H9 (cell line): ENCODE measurements at regions not wholly inside any gene's neighbourhood (a gene's known extent, or its start where the extent isn't known, plus 50 kb on each side); places are given as distances from the start of the nearest gene placed in this dataset.

Experiments
- DNase-seq: peaks from one replicate; pipeline ENCODE4 v3.0.0-alpha.2; 2017
- H2AFZ ChIP-seq: one replicate; pipeline ENCODE4 v1.6.1; 2013; ENCODE audit warnings: mild to moderate bottlenecking, low read length, control low read depth, moderate library complexity
- H2AK5ac ChIP-seq: 2 replicates; pipeline ENCODE4 v1.6.1; 2013; ENCODE audit warnings: low read length, control low read depth, mixed read lengths; ENCODE audit not compliant: insufficient read length
- H2BK120ac ChIP-seq: one replicate; pipeline ENCODE4 v1.6.1; 2013; ENCODE audit warnings: low read depth, mild to moderate bottlenecking, low read length, control low read depth, inconsistent platforms; ENCODE audit not compliant: poor library complexity, severe bottlenecking
- H2BK12ac ChIP-seq: 2 replicates; pipeline ENCODE4 v1.6.1; 2013; ENCODE audit warnings: low read length, control low read depth, mixed read lengths, low read depth; ENCODE audit not compliant: insufficient read length
- H2BK15ac ChIP-seq: 2 replicates; pipeline ENCODE4 v1.6.1; 2013; ENCODE audit warnings: low read depth, low read length, control low read depth
- H2BK20ac ChIP-seq: one replicate; pipeline ENCODE4 v1.6.1; 2013; ENCODE audit warnings: low read depth, mild to moderate bottlenecking, low read length, control low read depth, inconsistent platforms; ENCODE audit not compliant: poor library complexity, severe bottlenecking
- H2BK5ac ChIP-seq: 2 replicates; pipeline ENCODE4 v1.6.1; 2013; ENCODE audit warnings: low read length, control low read depth, mixed read lengths; ENCODE audit not compliant: insufficient read length
- H3K14ac ChIP-seq: 2 replicates; pipeline ENCODE4 v1.6.1; 2013; ENCODE audit warnings: low read length, control low read depth; ENCODE audit not compliant: insufficient read depth
- H3K18ac ChIP-seq: 2 replicates; pipeline ENCODE4 v1.6.1; 2013; ENCODE audit warnings: low read depth, mild to moderate bottlenecking, mixed read lengths, low read length, control low read depth; ENCODE audit not compliant: insufficient read length
- H3K23ac ChIP-seq: 2 replicates; pipeline ENCODE4 v1.6.1; 2013; ENCODE audit warnings: low read length, control low read depth, mixed read lengths, low read depth; ENCODE audit not compliant: insufficient read length
- H3K23me2 ChIP-seq: 2 replicates; pipeline ENCODE4 v1.6.1; 2013; ENCODE audit warnings: low read depth, mild to moderate bottlenecking, mixed read lengths, low read length, control low read depth; ENCODE audit not compliant: insufficient read length, poor library complexity, severe bottlenecking
- H3K27ac ChIP-seq: 2 replicates; pipeline ENCODE4 v1.5.1; 2013; ENCODE audit warnings: low read length, control low read depth, mixed read lengths, low read depth; ENCODE audit not compliant: insufficient read length
- H3K27me3 ChIP-seq: 2 replicates; pipeline ENCODE4 v1.6.1; 2013; ENCODE audit warnings: low read length, control low read depth, inconsistent platforms; ENCODE audit not compliant: insufficient read depth
- H3K4ac ChIP-seq: 2 replicates; pipeline ENCODE4 v1.6.1; 2013; ENCODE audit warnings: low read depth, mild to moderate bottlenecking, control low read depth, inconsistent platforms, low read length, moderate library complexity
- H3K4me1 ChIP-seq: 2 replicates; pipeline ENCODE4 v1.6.1; 2013; ENCODE audit warnings: low read length, control low read depth, inconsistent platforms; ENCODE audit not compliant: insufficient read depth
- H3K4me2 ChIP-seq: 2 replicates; pipeline ENCODE4 v1.6.1; 2013; ENCODE audit warnings: low read length, control low read depth, mixed read lengths; ENCODE audit not compliant: insufficient read length, insufficient read depth
- H3K56ac ChIP-seq: 2 replicates; pipeline ENCODE4 v1.6.1; 2013; ENCODE audit warnings: low read depth, mild to moderate bottlenecking, mixed read lengths, low read length, control low read depth; ENCODE audit not compliant: insufficient read length
- H3K79me1 ChIP-seq: 2 replicates; pipeline ENCODE4 v1.6.1; 2013; ENCODE audit warnings: low read depth, mild to moderate bottlenecking, moderate library complexity, low read length, control low read depth, inconsistent platforms; ENCODE audit not compliant: insufficient read depth, poor library complexity, severe bottlenecking
- H3K79me2 ChIP-seq: 2 replicates; pipeline ENCODE4 v1.6.1; 2013; ENCODE audit warnings: low read length, control low read depth, inconsistent platforms; ENCODE audit not compliant: insufficient read depth
- H3K9ac ChIP-seq: 2 replicates; pipeline ENCODE4 v1.6.1; 2013; ENCODE audit warnings: low read length, control low read depth, mixed read lengths; ENCODE audit not compliant: insufficient read length; ENCODE audit errors: extremely low read depth
- H3K9me3 ChIP-seq: one replicate; pipeline ENCODE4 v1.6.1; 2013; ENCODE audit warnings: low read depth, low read length, inconsistent platforms; ENCODE audit not compliant: control insufficient read depth
- H3T11ph ChIP-seq: one replicate; pipeline ENCODE4 v1.6.1; 2013; ENCODE audit warnings: mild to moderate bottlenecking, low read length, control low read depth, inconsistent platforms
- H4K20me1 ChIP-seq: one replicate; pipeline ENCODE4 v1.6.1; 2013; ENCODE audit not compliant: control insufficient read depth, insufficient read length, insufficient read depth
- H4K5ac ChIP-seq: 2 replicates; pipeline ENCODE4 v1.6.1; 2013; ENCODE audit warnings: low read depth, mild to moderate bottlenecking, mixed read lengths, low read length, control low read depth; ENCODE audit not compliant: insufficient read length
- H4K8ac ChIP-seq: replicated peaks from 2 replicates; pipeline ENCODE4 v1.6.1; 2013; ENCODE audit warnings: low read length, control low read depth, mixed read lengths, low read depth; ENCODE audit not compliant: insufficient read length
- H4K91ac ChIP-seq: 2 replicates; pipeline ENCODE4 v1.6.1; 2013; ENCODE audit warnings: low read depth, mild to moderate bottlenecking, moderate library complexity, mixed read lengths, low read length, control low read depth; ENCODE audit not compliant: insufficient read length
- H3K27ac Mint-ChIP-seq, 3 experiments: 2 replicates in 2 of 3; 3 replicates in 1 of 3; pipeline ENCODE4 v1.8.0; 2020 to 2021; ENCODE audit warnings: mixed read lengths in 3 of 3, mild to moderate bottlenecking in 1 of 3, moderate library complexity in 1 of 3
- H3K27me3 Mint-ChIP-seq: 2 replicates; pipeline ENCODE4 v1.8.0; 2021; ENCODE audit warnings: low read depth, mild to moderate bottlenecking, moderate library complexity, mixed read lengths
- H3K36me3 Mint-ChIP-seq, 3 experiments: 2 replicates in 2 of 3; 3 replicates in 1 of 3; pipeline ENCODE4 v1.8.0; 2020 to 2021; ENCODE audit warnings: low read depth in 3 of 3, mixed read lengths in 3 of 3; ENCODE audit not compliant: insufficient read depth in 1 of 3
- H3K4me1 Mint-ChIP-seq, 2 experiments: 2 replicates each; pipeline ENCODE4 v1.8.0; 2020; ENCODE audit warnings: mixed read lengths in 2 of 2
- H3K4me3 Mint-ChIP-seq, 2 experiments: 2 replicates in 1 of 2; 3 replicates in 1 of 2; pipeline ENCODE4 v1.8.0; 2020 to 2021; ENCODE audit warnings: mild to moderate bottlenecking in 2 of 2, mixed read lengths in 2 of 2, moderate library complexity in 1 of 2
- H3K9me3 Mint-ChIP-seq, 2 experiments: 2 replicates in 1 of 2; 3 replicates in 1 of 2; pipeline ENCODE4 v1.8.0; 2020; ENCODE audit warnings: mild to moderate bottlenecking in 2 of 2, mixed read lengths in 2 of 2, moderate library complexity in 1 of 2
- WGBS: extraction: QIAGEN DNeasy Blood & Tissue Kit; methylation state at CpG from one replicate; pipeline ENCODE4 v1.1.7; 2013; ENCODE audit warnings: missing lambda C conversion rate, low lambda C conversion rate, mixed read lengths; ENCODE audit not compliant: insufficient read length; ENCODE audit errors: extremely low coverage; 5-methylcytosine and 5-hydroxymethylcytosine counted together
- TF ChIP-seq, protein P1 (sequence below): fragments of 200-600 bp; sonication (generic); conservative IDR thresholded peaks from 3 replicates; pipeline ENCODE4 v1.8.0; 2021; ENCODE audit warnings: antibody characterized with exemption, mild to moderate bottlenecking

GRCh38 chr10:89944138-89944537, 242.7 kb downstream of the KIF20B start:
- Histone ChIP-seq H3K23ac (no peak overlapping the region), H4K20me1 (no peaks in the 10 kb centered on the region), H2BK5ac (no peak overlapping the region), H3K27me3 (no peaks in the 10 kb centered on the region), H3K4me2 (no peak overlapping the region), H3K27ac (no peak overlapping the region), H3K9me3 (no peaks in the 10 kb centered on the region), H2BK12ac (no peak overlapping the region), H3K4me1 (no peaks in the 10 kb centered on the region), H3K9ac (no peak overlapping the region), H3K79me2 (no peaks in the 10 kb centered on the region), H3K79me1 (no peaks in the 10 kb centered on the region), H3T11ph (no peak overlapping the region), H2BK20ac (no peak overlapping the region), H3K56ac (no peak overlapping the region), H2AK5ac (no peak overlapping the region), H2BK15ac (no peak overlapping the region), H2AFZ (no peak overlapping the region), H4K91ac (no peak overlapping the region), H4K8ac (no peak overlapping the region), H3K18ac (no peak overlapping the region), H3K4ac (no peak overlapping the region), H2BK120ac (no peak overlapping the region), H3K14ac (no peak overlapping the region), H3K23me2 (no peaks in the 10 kb centered on the region), H4K5ac (no peak overlapping the region)
- H3K36me3 Mint-ChIP-seq = no peaks in the 10 kb centered on the region
- WGBS = no CpG with 5 or more reads among the region's 1 CpG
- no peaks in the 10 kb centered on the region; a peak in 3 of 5 replicates for H3K9me3 Mint-ChIP-seq
- DNase-seq = no peak
- H3K4me3 Mint-ChIP-seq = no peak overlapping the region
- H3K4me1 Mint-ChIP-seq = no peaks in the 10 kb centered on the region
- H3K27ac Mint-ChIP-seq = no peak overlapping the region
- TF ChIP-seq, protein P1, sequence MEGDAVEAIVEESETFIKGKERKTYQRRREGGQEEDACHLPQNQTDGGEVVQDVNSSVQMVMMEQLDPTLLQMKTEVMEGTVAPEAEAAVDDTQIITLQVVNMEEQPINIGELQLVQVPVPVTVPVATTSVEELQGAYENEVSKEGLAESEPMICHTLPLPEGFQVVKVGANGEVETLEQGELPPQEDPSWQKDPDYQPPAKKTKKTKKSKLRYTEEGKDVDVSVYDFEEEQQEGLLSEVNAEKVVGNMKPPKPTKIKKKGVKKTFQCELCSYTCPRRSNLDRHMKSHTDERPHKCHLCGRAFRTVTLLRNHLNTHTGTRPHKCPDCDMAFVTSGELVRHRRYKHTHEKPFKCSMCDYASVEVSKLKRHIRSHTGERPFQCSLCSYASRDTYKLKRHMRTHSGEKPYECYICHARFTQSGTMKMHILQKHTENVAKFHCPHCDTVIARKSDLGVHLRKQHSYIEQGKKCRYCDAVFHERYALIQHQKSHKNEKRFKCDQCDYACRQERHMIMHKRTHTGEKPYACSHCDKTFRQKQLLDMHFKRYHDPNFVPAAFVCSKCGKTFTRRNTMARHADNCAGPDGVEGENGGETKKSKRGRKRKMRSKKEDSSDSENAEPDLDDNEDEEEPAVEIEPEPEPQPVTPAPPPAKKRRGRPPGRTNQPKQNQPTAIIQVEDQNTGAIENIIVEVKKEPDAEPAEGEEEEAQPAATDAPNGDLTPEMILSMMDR = no peak
- H3K27me3 Mint-ChIP-seq = no peaks in the 10 kb centered on the region; the same call in 1 of the 2 replicates
